Neural cell (in vitro differentiated cells): ENCODE measurements at regions not wholly inside any gene's neighbourhood (a gene's known extent, or its start where the extent isn't known, plus 50 kb on each side); places are given as distances from the start of the nearest gene placed in this dataset.
"Not testable (repeated sequence)": the region's sequence is repeated elsewhere in the genome, so short reads cannot be mapped to it uniquely, and the experiment has no call there.

Experiments
- H2AFZ ChIP-seq: fragments of 200-600, 300-800 bp; sonication (generic), shearing (Covaris generic); 2 replicates; pipeline ENCODE4 v1.6.0; 2014; ENCODE audit warnings: low read depth, mild to moderate bottlenecking, antibody characterized with exemption, low read length, moderate library complexity
- H3F3A ChIP-seq: fragments of 200-600 bp; shearing (Covaris generic); 2 replicates; pipeline ENCODE4 v1.6.1; 2016; ENCODE audit warnings: mild to moderate bottlenecking, moderate library complexity, mixed read lengths, antibody characterized with exemption, low read length; ENCODE audit not compliant: insufficient read depth, poor library complexity, severe bottlenecking
- H3K27ac ChIP-seq: fragments of 200-600, 300-800 bp; sonication (generic), shearing (Covaris generic); 2 replicates; pipeline ENCODE4 v1.5.1; 2014; ENCODE audit warnings: mild to moderate bottlenecking, low read length, moderate library complexity
- H3K27me3 ChIP-seq: fragments of 300-800, 200-600 bp; sonication (generic), shearing (Covaris generic); 2 replicates; pipeline ENCODE4 v1.6.0; 2014; ENCODE audit warnings: mild to moderate bottlenecking, low read depth, low read length, moderate library complexity; ENCODE audit not compliant: insufficient read depth
- H3K36me3 ChIP-seq: fragments of 300-800, 200-600 bp; sonication (generic), shearing (Covaris generic); 2 replicates; pipeline ENCODE4 v1.5.1; 2014; ENCODE audit warnings: mild to moderate bottlenecking, antibody characterized with exemption, low read length, moderate library complexity; ENCODE audit not compliant: insufficient read depth
- H3K4me2 ChIP-seq: fragments of 300-800, 200-600 bp; sonication (generic), shearing (Covaris generic); 2 replicates; pipeline ENCODE4 v1.6.0; 2014; ENCODE audit warnings: mild to moderate bottlenecking, low read length
- H3K4me3 ChIP-seq: fragments of 300-800, 200-600 bp; sonication (generic), shearing (Covaris generic); 2 replicates; pipeline ENCODE4 v1.5.1; 2014; ENCODE audit warnings: mild to moderate bottlenecking, low read length, moderate library complexity
- H3K79me2 ChIP-seq: fragments of 200-600 bp; shearing (Covaris generic); replicated peaks from 2 replicates; pipeline ENCODE4 v1.6.0; 2014; ENCODE audit warnings: mild to moderate bottlenecking, low read length, moderate library complexity; ENCODE audit not compliant: insufficient read depth
- H3K9ac ChIP-seq: fragments of 300-800, 200-600 bp; sonication (generic), shearing (Covaris generic); 2 replicates; pipeline ENCODE4 v1.6.1; 2016; ENCODE audit warnings: mild to moderate bottlenecking, low read length, mixed read lengths
- H3K9me2 ChIP-seq: fragments of 200-600 bp; shearing (Covaris generic); 2 replicates; pipeline ENCODE4 v1.6.1; 2016; ENCODE audit warnings: mild to moderate bottlenecking, low read length, mixed read lengths; ENCODE audit not compliant: insufficient read depth
- H3K9me3 ChIP-seq: fragments of 200-600, 300-800 bp; sonication (generic), shearing (Covaris generic); 2 replicates; pipeline ENCODE4 v1.6.1; 2016; ENCODE audit warnings: mild to moderate bottlenecking, mixed run types, low read length, moderate library complexity, mixed read lengths
- H4K20me1 ChIP-seq: fragments of 200-600 bp; shearing (Covaris generic); 2 replicates; pipeline ENCODE4 v1.6.1; 2016; ENCODE audit warnings: mild to moderate bottlenecking, mixed run types; ENCODE audit not compliant: insufficient read depth
- EP300 ChIP-seq: fragments of 450-650 bp; conservative IDR thresholded peaks from 2 replicates; pipeline ENCODE4 v1.6.1; 2014; ENCODE audit warnings: antibody characterized with exemption, mild to moderate bottlenecking, moderate library complexity; ENCODE audit not compliant: poor library complexity, severe bottlenecking
- EZH2 ChIP-seq: fragments of 200-600, 300-800 bp; shearing (Covaris generic), sonication (generic); IDR thresholded peaks from 2 replicates; pipeline ENCODE4 v1.6.1; 2014; ENCODE audit warnings: antibody characterized with exemption, low read length, borderline replicate concordance, mild to moderate bottlenecking; ENCODE audit not compliant: insufficient read depth, poor library complexity, severe bottlenecking
- MXI1 ChIP-seq: fragments of 450-650 bp; conservative IDR thresholded peaks from 2 replicates; pipeline ENCODE4 v1.6.1; 2014; ENCODE audit warnings: antibody characterized with exemption, mild to moderate bottlenecking; ENCODE audit not compliant: poor library complexity, severe bottlenecking
- POLR2AphosphoS5 ChIP-seq: IDR thresholded peaks from 2 replicates; pipeline ENCODE4 v1.6.1; 2012
- RAD21 ChIP-seq: fragments of 450-650 bp; conservative IDR thresholded peaks from 2 replicates; pipeline ENCODE4 v1.6.1; 2014; ENCODE audit warnings: antibody characterized with exemption, mild to moderate bottlenecking, moderate library complexity
- SMC3 ChIP-seq: fragments of 450-650 bp; conservative IDR thresholded peaks from 2 replicates; pipeline ENCODE4 v1.6.1; 2014; ENCODE audit warnings: antibody characterized with exemption, mild to moderate bottlenecking, moderate library complexity; ENCODE audit not compliant: poor library complexity
- TAF1 ChIP-seq: IDR thresholded peaks from 2 replicates; pipeline ENCODE4 v1.6.1; 2012; ENCODE audit warnings: low read depth
- TF ChIP-seq, protein P1 (sequence below): IDR thresholded peaks from 2 replicates; pipeline ENCODE4 v1.6.1; 2012; ENCODE audit warnings: borderline replicate concordance
- TF ChIP-seq, protein P2 (sequence below): fragments of 450-650 bp; IDR thresholded peaks from 2 replicates; pipeline ENCODE4 v1.5.1; 2014; ENCODE audit warnings: antibody characterized with exemption, mild to moderate bottlenecking, moderate library complexity; ENCODE audit not compliant: poor library complexity, severe bottlenecking

DNA sequence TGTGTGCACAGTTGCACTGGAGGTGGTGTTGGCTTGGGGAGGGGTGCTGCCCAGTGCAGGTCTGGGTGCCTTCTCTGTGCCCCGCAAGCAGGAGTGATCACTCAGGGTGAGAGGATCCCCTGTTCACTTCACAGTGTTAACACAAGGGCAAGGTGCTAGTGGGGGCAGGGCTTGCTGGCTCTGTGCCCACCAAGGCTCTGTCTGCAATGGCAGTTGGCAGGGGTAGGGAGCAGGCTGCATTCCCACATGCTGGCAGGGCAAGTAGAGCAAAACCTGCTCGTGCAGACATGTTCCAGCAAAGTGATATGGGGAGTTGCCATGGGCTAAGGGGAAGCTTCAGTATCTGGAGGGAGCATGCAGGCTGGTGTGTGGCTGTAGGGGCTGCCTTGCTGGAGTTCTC is 428.0 kb downstream of the ZNF674 start:
- no peak overlapping the region for H3K4me2 ChIP-seq
- no peaks in the 10 kb centered on the region for H3F3A ChIP-seq
- H4K20me1 ChIP-seq, result no peaks in the 10 kb centered on the region
- TF ChIP-seq, protein P1, sequence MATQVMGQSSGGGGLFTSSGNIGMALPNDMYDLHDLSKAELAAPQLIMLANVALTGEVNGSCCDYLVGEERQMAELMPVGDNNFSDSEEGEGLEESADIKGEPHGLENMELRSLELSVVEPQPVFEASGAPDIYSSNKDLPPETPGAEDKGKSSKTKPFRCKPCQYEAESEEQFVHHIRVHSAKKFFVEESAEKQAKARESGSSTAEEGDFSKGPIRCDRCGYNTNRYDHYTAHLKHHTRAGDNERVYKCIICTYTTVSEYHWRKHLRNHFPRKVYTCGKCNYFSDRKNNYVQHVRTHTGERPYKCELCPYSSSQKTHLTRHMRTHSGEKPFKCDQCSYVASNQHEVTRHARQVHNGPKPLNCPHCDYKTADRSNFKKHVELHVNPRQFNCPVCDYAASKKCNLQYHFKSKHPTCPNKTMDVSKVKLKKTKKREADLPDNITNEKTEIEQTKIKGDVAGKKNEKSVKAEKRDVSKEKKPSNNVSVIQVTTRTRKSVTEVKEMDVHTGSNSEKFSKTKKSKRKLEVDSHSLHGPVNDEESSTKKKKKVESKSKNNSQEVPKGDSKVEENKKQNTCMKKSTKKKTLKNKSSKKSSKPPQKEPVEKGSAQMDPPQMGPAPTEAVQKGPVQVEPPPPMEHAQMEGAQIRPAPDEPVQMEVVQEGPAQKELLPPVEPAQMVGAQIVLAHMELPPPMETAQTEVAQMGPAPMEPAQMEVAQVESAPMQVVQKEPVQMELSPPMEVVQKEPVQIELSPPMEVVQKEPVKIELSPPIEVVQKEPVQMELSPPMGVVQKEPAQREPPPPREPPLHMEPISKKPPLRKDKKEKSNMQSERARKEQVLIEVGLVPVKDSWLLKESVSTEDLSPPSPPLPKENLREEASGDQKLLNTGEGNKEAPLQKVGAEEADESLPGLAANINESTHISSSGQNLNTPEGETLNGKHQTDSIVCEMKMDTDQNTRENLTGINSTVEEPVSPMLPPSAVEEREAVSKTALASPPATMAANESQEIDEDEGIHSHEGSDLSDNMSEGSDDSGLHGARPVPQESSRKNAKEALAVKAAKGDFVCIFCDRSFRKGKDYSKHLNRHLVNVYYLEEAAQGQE, result no peak
- TF ChIP-seq EZH2 (no peak), EP300 (no peak), MXI1 (no peak)
- no peak overlapping the region for H3K9ac ChIP-seq
- H3K9me3 ChIP-seq, result no peaks in the 10 kb centered on the region
- no peaks in the 10 kb centered on the region for H3K9me2 ChIP-seq
- no peak overlapping the region for H2AFZ ChIP-seq
- H3K79me2 ChIP-seq, result no peaks in the 10 kb centered on the region
- H3K27ac ChIP-seq, result no peak overlapping the region
- no peaks in the 10 kb centered on the region for H3K27me3 ChIP-seq
- H3K4me3 ChIP-seq, result no peak overlapping the region
- H3K36me3 ChIP-seq, result no peaks in the 10 kb centered on the region

DNA sequence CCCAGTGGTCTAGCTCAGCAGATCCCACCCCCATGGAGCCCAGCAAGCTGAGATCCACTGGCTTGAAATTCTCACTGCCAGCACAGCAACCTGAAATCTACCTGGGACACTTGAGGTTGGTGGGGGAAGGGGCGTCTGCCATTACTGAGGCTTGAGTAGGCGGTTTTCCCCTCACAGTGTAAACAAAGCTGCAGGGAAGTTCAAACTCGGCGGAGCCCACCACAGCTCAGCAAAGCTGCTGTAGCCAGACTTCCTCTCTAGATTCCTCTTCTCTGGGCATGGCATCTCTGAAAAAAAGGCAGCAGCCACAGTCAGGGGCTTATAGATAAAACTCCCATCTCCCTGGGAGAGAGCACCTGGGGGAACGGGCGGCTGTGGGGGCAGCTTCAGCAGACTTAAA is 457.9 kb downstream of the ZNF674 start:
- not testable (repeated sequence) for H3K9ac ChIP-seq, H3F3A ChIP-seq, H3K9me3 ChIP-seq, H2AFZ ChIP-seq, H3K27me3 ChIP-seq, H4K20me1 ChIP-seq, H3K79me2 ChIP-seq, H3K4me2 ChIP-seq, H3K27ac ChIP-seq, H3K36me3 ChIP-seq, H3K9me2 ChIP-seq, H3K4me3 ChIP-seq

DNA sequence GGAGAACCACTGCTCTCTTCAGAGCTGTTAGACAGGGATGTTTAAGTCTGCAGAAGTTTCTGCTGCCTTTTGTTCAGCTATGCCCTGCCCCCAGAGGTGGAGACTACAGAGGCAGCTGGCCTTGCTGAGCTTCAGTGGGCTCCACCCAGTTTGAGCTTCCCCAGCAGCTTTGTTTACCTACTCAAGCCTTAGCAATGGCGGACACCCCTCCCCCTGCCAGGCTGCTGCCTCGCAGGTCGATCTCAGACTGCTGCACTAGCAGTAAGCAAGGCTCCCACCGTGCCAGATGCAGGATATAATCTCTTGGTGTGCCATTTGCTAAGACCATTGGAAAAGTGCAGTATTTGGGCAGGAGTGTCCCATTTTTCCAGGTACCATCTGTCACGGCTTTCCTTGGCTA is 465.1 kb downstream of the ZNF674 start:
- not testable (repeated sequence) for H3K4me3 ChIP-seq, H3F3A ChIP-seq, H3K36me3 ChIP-seq, H3K9me2 ChIP-seq, H3K4me2 ChIP-seq, H3K27me3 ChIP-seq, H3K9ac ChIP-seq, H4K20me1 ChIP-seq, H3K9me3 ChIP-seq, H3K79me2 ChIP-seq, H2AFZ ChIP-seq, H3K27ac ChIP-seq

DNA sequence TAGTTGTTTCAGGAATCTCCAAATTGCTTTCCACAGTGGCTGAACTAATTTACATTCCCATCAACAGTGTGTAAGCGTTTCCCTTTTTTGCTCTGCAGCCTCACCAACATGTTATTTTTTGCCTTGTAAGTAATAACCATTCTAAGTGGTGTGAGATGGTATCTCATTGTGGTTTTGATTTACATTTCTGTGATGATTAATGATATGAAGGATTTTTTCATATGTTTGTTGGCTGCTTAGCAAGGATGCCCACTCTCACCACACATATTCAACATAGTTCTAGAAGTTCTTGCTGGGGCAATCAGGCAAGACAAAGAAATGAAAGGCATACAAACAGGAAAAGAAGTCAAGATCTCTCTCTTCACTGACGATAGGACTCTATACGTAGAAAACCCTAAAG is 472.4 kb downstream of the ZNF674 start:
- H3K4me3 ChIP-seq, result no peak overlapping the region
- H3K27me3 ChIP-seq, result no peaks in the 10 kb centered on the region
- no peaks in the 10 kb centered on the region for H3K36me3 ChIP-seq
- no peak overlapping the region for H3K27ac ChIP-seq
- no peak overlapping the region for H2AFZ ChIP-seq
- H3F3A ChIP-seq, result no peaks in the 10 kb centered on the region
- no peaks in the 10 kb centered on the region for H3K79me2 ChIP-seq
- no peaks in the 10 kb centered on the region for H4K20me1 ChIP-seq
- no peaks in the 10 kb centered on the region for H3K9me3 ChIP-seq
- H3K4me2 ChIP-seq, result no peak overlapping the region
- no peaks in the 10 kb centered on the region for H3K9me2 ChIP-seq
- H3K9ac ChIP-seq, result no peak overlapping the region
- TF ChIP-seq RAD21 (no peak), MXI1 (no peak), SMC3 (no peak), TAF1 (no peak), POLR2AphosphoS5 (no peak), EZH2 (no peak), EP300 (no peak)
- TF ChIP-seq, protein P1, result no peak
- TF ChIP-seq, protein P2, sequence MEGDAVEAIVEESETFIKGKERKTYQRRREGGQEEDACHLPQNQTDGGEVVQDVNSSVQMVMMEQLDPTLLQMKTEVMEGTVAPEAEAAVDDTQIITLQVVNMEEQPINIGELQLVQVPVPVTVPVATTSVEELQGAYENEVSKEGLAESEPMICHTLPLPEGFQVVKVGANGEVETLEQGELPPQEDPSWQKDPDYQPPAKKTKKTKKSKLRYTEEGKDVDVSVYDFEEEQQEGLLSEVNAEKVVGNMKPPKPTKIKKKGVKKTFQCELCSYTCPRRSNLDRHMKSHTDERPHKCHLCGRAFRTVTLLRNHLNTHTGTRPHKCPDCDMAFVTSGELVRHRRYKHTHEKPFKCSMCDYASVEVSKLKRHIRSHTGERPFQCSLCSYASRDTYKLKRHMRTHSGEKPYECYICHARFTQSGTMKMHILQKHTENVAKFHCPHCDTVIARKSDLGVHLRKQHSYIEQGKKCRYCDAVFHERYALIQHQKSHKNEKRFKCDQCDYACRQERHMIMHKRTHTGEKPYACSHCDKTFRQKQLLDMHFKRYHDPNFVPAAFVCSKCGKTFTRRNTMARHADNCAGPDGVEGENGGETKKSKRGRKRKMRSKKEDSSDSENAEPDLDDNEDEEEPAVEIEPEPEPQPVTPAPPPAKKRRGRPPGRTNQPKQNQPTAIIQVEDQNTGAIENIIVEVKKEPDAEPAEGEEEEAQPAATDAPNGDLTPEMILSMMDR, result no peak
